MM.1S (cell line): ENCODE measurements at regions not wholly inside any gene's neighbourhood (a gene's known extent, or its start where the extent isn't known, plus 50 kb on each side); places are given as distances from the start of the nearest gene placed in this dataset.

Experiments used
- DNase-seq: peaks from one replicate; pipeline ENCODE4 v3.0.0-alpha.2; 2015
- H2AFZ ChIP-seq: fragments of 300-600 bp; sonication (generic); 2 replicates; pipeline ENCODE4 v1.6.0; 2016; ENCODE audit warnings: antibody characterized with exemption, low read length
- H3F3A ChIP-seq: fragments of 300-600 bp; sonication (generic); 2 replicates; pipeline ENCODE4 v1.6.1; 2016; ENCODE audit warnings: mild to moderate bottlenecking, antibody characterized with exemption, low read length, moderate library complexity, mixed read lengths; ENCODE audit not compliant: insufficient read depth
- H3K27ac ChIP-seq: fragments of 300-600 bp; sonication (generic); 2 replicates; pipeline ENCODE4 v1.5.1; 2016; ENCODE audit warnings: mild to moderate bottlenecking, low read length
- H3K27me3 ChIP-seq: fragments of 300-600 bp; sonication (generic); replicated peaks from 2 replicates; pipeline ENCODE4 v1.6.0; 2016; ENCODE audit warnings: low read length; ENCODE audit not compliant: insufficient read depth
- H3K36me3 ChIP-seq: fragments of 300-600 bp; sonication (generic); replicated peaks from 2 replicates; pipeline ENCODE4 v1.6.1; 2016; ENCODE audit warnings: mild to moderate bottlenecking, low read length, mixed read lengths; ENCODE audit not compliant: insufficient read depth
- H3K4me1 ChIP-seq: fragments of 300-600 bp; sonication (generic); 2 replicates; pipeline ENCODE4 v1.6.1; 2016; ENCODE audit warnings: low read length, mixed read lengths
- H3K4me2 ChIP-seq: fragments of 300-600 bp; sonication (generic); 2 replicates; pipeline ENCODE4 v1.6.0; 2016; ENCODE audit warnings: low read depth, low read length
- H3K4me3 ChIP-seq: fragments of 300-600 bp; sonication (generic); 2 replicates; pipeline ENCODE4 v1.5.1; 2016; ENCODE audit warnings: low read length, mixed read lengths
- H3K79me2 ChIP-seq: fragments of 300-600 bp; sonication (generic); 2 replicates; pipeline ENCODE4 v1.6.1; 2016; ENCODE audit warnings: mixed run types, low read length, mixed read lengths
- H3K9ac ChIP-seq: fragments of 300-600 bp; sonication (generic); 2 replicates; pipeline ENCODE4 v1.6.1; 2016; ENCODE audit warnings: low read length, mixed read lengths
- H3K9me2 ChIP-seq: fragments of 300-600 bp; sonication (generic); replicated peaks from 2 replicates; pipeline ENCODE4 v1.6.1; 2016; ENCODE audit warnings: mild to moderate bottlenecking, low read length, mixed read lengths; ENCODE audit not compliant: insufficient read depth
- H3K9me3 ChIP-seq: fragments of 300-600 bp; sonication (generic); replicated peaks from 2 replicates; pipeline ENCODE4 v1.6.1; 2016; ENCODE audit warnings: mild to moderate bottlenecking, low read length, mixed read lengths; ENCODE audit not compliant: insufficient read depth
- H4K20me1 ChIP-seq: fragments of 300-600 bp; sonication (generic); 2 replicates; pipeline ENCODE4 v1.6.1; 2016; ENCODE audit warnings: mild to moderate bottlenecking, low read length, moderate library complexity, mixed read lengths; ENCODE audit not compliant: insufficient read depth
- CTCF ChIP-seq: fragments of 300-600 bp; sonication (generic); IDR thresholded peaks from 2 replicates; pipeline ENCODE4 v1.5.1; 2016; ENCODE audit warnings: antibody characterized with exemption, low read length, mixed read lengths
- EZH2 ChIP-seq: fragments of 300-600 bp; sonication (generic); optimal IDR thresholded peaks from 2 replicates; pipeline ENCODE3; 2017; ENCODE audit warnings: low read depth, mild to moderate bottlenecking, antibody characterized with exemption, low read length, mixed read lengths
- EZH2phosphoT487 ChIP-seq: fragments of 300-600 bp; sonication (generic); IDR thresholded peaks from 2 replicates; pipeline ENCODE4 v1.6.1; 2018; ENCODE audit warnings: antibody characterized with exemption, low read length

- Histone ChIP-seq H3K27ac (no peak overlapping the region), H3K9me3 (no peaks in the 10 kb centered on the region), H3K9me2 (no peaks in the 10 kb centered on the region), H3K4me3 (no peak overlapping the region), H3K9ac (no peak overlapping the region), H3K27me3 (no peaks in the 10 kb centered on the region), H4K20me1 (no peaks in the 10 kb centered on the region), H3F3A (no peaks in the 10 kb centered on the region), H3K36me3 (no peaks in the 10 kb centered on the region), H3K4me1 (no peaks in the 10 kb centered on the region), H3K79me2 (no peaks in the 10 kb centered on the region), H2AFZ (no peak overlapping the region), H3K4me2 (no peak overlapping the region)
- no peak for DNase-seq
- TF ChIP-seq CTCF (no peak), EZH2phosphoT487 (no peak)
Observed at GRCh38 chrX:21132686-21133393, 241.4 kb upstream of the CNKSR2 start.

GRCh38 chrX:21150208-21150607 lies 224.0 kb upstream of the CNKSR2 start:
- no peak overlapping the region for H3K27ac ChIP-seq
- H3K4me1 ChIP-seq, result no peaks in the 10 kb centered on the region
- H3K36me3 ChIP-seq, result no peaks in the 10 kb centered on the region
- H3F3A ChIP-seq, result no peaks in the 10 kb centered on the region
- H3K4me3 ChIP-seq, result no peak overlapping the region
- no peaks in the 10 kb centered on the region for H3K27me3 ChIP-seq
- no peaks in the 10 kb centered on the region for H3K79me2 ChIP-seq
- TF ChIP-seq EZH2phosphoT487 (no peak), EZH2 (no peak), CTCF (no peak)
- no peak overlapping the region for H3K4me2 ChIP-seq
- H3K9me2 ChIP-seq, result no peaks in the 10 kb centered on the region
- H3K9me3 ChIP-seq, result no peaks in the 10 kb centered on the region
- H2AFZ ChIP-seq, result no peak overlapping the region
- DNase-seq, result no peak
- H3K9ac ChIP-seq, result no peak overlapping the region
- H4K20me1 ChIP-seq, result no peaks in the 10 kb centered on the region

GRCh38 chrX:21151051-21151450 lies 223.2 kb upstream of the CNKSR2 start:
- Histone ChIP-seq H4K20me1 (no peaks in the 10 kb centered on the region), H3F3A (no peaks in the 10 kb centered on the region), H3K27ac (no peak overlapping the region), H3K9ac (no peak overlapping the region), H2AFZ (no peak overlapping the region), H3K4me3 (no peak overlapping the region), H3K79me2 (no peaks in the 10 kb centered on the region), H3K4me2 (no peak overlapping the region), H3K27me3 (no peaks in the 10 kb centered on the region), H3K9me2 (no peaks in the 10 kb centered on the region), H3K36me3 (no peaks in the 10 kb centered on the region), H3K4me1 (no peaks in the 10 kb centered on the region), H3K9me3 (no peaks in the 10 kb centered on the region)
- TF ChIP-seq EZH2phosphoT487 (no peak), CTCF (no peak), EZH2 (no peak)
- DNase-seq, result no peak
